ENCODE measurements at regions not wholly inside any gene's neighbourhood (a gene's known extent, or its start where the extent isn't known, plus 50 kb on each side); places are given as distances from the start of the nearest gene placed in this dataset.

DNA sequence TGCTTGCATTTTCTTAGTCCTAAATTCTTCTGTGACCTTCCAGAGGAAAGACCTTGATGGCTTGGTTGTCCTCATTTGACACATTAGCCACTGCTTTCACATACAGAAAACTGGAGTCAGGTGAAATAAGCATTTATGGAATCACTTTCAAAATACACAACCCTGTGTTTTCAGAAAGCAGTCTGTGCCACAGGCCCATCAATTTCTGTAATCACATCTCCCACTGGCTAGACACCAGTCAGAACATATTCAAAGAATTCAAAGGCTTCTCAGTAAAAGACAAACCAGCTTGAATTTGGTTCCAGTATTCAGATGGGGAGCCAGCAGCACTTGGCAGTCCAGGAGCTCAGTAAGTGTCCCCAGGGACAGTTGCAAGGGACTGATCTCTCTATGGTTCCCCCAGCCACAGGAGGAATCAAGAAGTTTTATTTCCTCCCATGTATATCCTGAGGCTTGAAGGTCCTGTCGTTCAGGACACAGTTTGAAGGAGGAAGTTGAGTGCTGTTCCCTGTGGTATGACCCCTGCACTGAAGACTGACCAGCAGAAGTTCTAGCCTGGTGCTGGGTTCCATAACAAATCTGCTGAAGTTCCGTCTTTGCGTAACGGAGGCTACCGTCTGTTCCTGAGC lies 214.3 kb downstream of the FOXO1 start:
- intact Hi-C loops (cut with DNase I; ENCODE audit: low total_unique reads): no loop called here
- H3K36me3 ChIP-seq: no peaks in the 10 kb centered on the region
- no peak overlapping the region for H3K4me3 ChIP-seq
- no peaks in the 10 kb centered on the region for H3K27me3 ChIP-seq
- 82 to 89% (median 86%) methylated on average over 4 to 5 of the region's 5 CpGs for WGBS, 5 donors
- H3K4me1 ChIP-seq: no peaks in the 10 kb centered on the region
- DNase-seq: no peak
- H3K27ac ChIP-seq: no peak overlapping the region
- TF ChIP-seq POLR2AphosphoS5 (IDR thresholded peaks at IDR 0.05) (no peak), POLR2A (IDR thresholded peaks at IDR 0.05) (no peak), EP300 (IDR thresholded peaks at IDR 0.05) (no peak)
- TF ChIP-seq, protein P1, sequence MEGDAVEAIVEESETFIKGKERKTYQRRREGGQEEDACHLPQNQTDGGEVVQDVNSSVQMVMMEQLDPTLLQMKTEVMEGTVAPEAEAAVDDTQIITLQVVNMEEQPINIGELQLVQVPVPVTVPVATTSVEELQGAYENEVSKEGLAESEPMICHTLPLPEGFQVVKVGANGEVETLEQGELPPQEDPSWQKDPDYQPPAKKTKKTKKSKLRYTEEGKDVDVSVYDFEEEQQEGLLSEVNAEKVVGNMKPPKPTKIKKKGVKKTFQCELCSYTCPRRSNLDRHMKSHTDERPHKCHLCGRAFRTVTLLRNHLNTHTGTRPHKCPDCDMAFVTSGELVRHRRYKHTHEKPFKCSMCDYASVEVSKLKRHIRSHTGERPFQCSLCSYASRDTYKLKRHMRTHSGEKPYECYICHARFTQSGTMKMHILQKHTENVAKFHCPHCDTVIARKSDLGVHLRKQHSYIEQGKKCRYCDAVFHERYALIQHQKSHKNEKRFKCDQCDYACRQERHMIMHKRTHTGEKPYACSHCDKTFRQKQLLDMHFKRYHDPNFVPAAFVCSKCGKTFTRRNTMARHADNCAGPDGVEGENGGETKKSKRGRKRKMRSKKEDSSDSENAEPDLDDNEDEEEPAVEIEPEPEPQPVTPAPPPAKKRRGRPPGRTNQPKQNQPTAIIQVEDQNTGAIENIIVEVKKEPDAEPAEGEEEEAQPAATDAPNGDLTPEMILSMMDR (IDR thresholded peaks at IDR 0.05): no peak
- no peaks in the 10 kb centered on the region for H3K9me3 ChIP-seq

DNA sequence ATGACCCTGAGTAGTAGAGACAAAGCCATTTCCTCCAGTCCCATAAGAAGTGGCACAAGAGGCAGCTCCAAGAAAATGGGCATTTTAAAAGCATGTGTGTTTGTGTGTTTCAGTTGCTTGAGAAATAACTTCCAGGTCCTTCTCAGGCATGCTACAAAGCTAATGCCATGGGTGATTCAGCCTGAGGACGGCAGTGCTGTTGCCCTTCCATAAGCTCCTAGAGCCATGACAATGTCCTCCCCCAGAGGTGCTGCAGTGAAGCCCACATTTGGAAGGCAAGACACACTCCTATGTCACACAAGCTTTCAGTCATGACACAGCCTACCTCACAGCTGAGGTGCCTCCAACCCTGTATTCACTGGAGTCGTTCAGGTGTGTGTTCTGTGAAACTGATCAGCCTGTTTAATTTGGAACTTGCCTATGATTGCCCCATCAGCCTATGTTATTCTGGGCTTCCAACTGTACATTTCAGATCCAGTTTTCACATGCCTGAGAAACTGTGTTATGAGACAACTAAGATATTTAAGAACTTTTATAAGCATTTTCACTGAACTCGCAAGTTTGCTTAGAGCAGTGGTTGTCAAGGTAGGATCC lies 213.6 kb downstream of the FOXO1 start:
- no peak overlapping the region for H3K27ac ChIP-seq

GRCh38 chr13:40453351-40454021 lies 213.0 kb downstream of the FOXO1 start:
- no peak for DNase-seq

More for the DNA sequence above, 213.6 kb downstream of the FOXO1 start:
- DNase-seq: no peak
- no peak overlapping the region for H3K4me3 ChIP-seq
- TF ChIP-seq POLR2AphosphoS5 (IDR thresholded peaks at IDR 0.05): no peak
- no peaks in the 10 kb centered on the region for H3K4me1 ChIP-seq
- intact Hi-C loops (cut with DNase I; ENCODE audit: low total_unique reads): no loop called here
- H3K27me3 ChIP-seq: no peaks in the 10 kb centered on the region
- no peaks in the 10 kb centered on the region for H3K9me3 ChIP-seq
- H3K36me3 ChIP-seq: no peaks in the 10 kb centered on the region
- 61 to 85% (median 84%) methylated on average over 3 of the region's 3 CpGs for WGBS, 5 donors

GRCh38 chr13:40456397-40456953 lies 210.0 kb downstream of the FOXO1 start:
- no peak for TF ChIP-seq EP300 (IDR thresholded peaks at IDR 0.05)
- no peak for TF ChIP-seq POLR2AphosphoS5 (IDR thresholded peaks at IDR 0.05)
- TF ChIP-seq, protein P1 (IDR thresholded peaks at IDR 0.05): no peak
- no peak for TF ChIP-seq POLR2A (IDR thresholded peaks at IDR 0.05)
- intact Hi-C loops (cut with DNase I; ENCODE audit: low total_unique reads): no loop called here
- Histone ChIP-seq H3K27ac (no peak overlapping the region), H3K9me3 (no peaks in the 10 kb centered on the region), H3K27me3 (no peaks in the 10 kb centered on the region), H3K4me3 (no peak overlapping the region), H3K4me1 (no peaks in the 10 kb centered on the region), H3K36me3 (no peaks in the 10 kb centered on the region)
- no peak for DNase-seq
- WGBS, 5 donors: 25 to 48% (median 35%) methylated on average over 3 of the region's 3 CpGs

More at GRCh38 chr13:40453351-40454021, 213.0 kb downstream of the FOXO1 start:
- no peaks in the 10 kb centered on the region for H3K36me3 ChIP-seq
- no peak overlapping the region for H3K27ac ChIP-seq
- intact Hi-C loops (cut with DNase I; ENCODE audit: low total_unique reads): no loop called here
- TF ChIP-seq EP300 (IDR thresholded peaks at IDR 0.05) (no peak), POLR2A (IDR thresholded peaks at IDR 0.05) (no peak), POLR2AphosphoS5 (IDR thresholded peaks at IDR 0.05) (no peak)
- TF ChIP-seq, protein P1 (IDR thresholded peaks at IDR 0.05): no peak
- no peak overlapping the region for H3K4me3 ChIP-seq
- WGBS, 5 donors: 83 to 87% (median 85%) methylated on average over 6 of the region's 6 CpGs
- H3K9me3 ChIP-seq: no peaks in the 10 kb centered on the region
- H3K27me3 ChIP-seq: no peaks in the 10 kb centered on the region
- no peaks in the 10 kb centered on the region for H3K4me1 ChIP-seq
